ENCODE measurements at regions not wholly inside any gene's neighbourhood (a gene's known extent, or its start where the extent isn't known, plus 50 kb on each side); places are given as distances from the start of the nearest gene placed in this dataset.
"Not testable (repeated sequence)": the region's sequence is repeated elsewhere in the genome, so short reads cannot be mapped to it uniquely, and the experiment has no call there.

GRCh38 chr3:80993241-80993945 lies 768.1 kb downstream of the GBE1 start:
- no peak for DNase-seq

- no peak for DNase-seq
These were observed 777.7 kb downstream of the GBE1 start for GRCh38 chr3:80983753-80984152.

- DNase-seq: no peak
These were observed 783.1 kb downstream of the GBE1 start for GRCh38 chr3:80978216-80978969.

GRCh38 chr3:80970292-80970691 lies 791.2 kb downstream of the GBE1 start:
- no peak for DNase-seq

- no peak for DNase-seq
These were observed 831.9 kb downstream of the GBE1 start for GRCh38 chr3:80929576-80929975.

- no peak for DNase-seq
These were observed 846.6 kb downstream of the GBE1 start for GRCh38 chr3:80914854-80915253.

- DNase-seq: no peak
These were observed 863.2 kb downstream of the GBE1 start for GRCh38 chr3:80898211-80898610.

- not testable (repeated sequence) for DNase-seq
These were observed 864.4 kb downstream of the GBE1 start for GRCh38 chr3:80897005-80897404.

GRCh38 chr3:80890571-80890970 lies 870.9 kb downstream of the GBE1 start:
- DNase-seq: no peak

- no peak for DNase-seq
These were observed 871.9 kb downstream of the GBE1 start for GRCh38 chr3:80889535-80889934.

- DNase-seq: peak in 1 of 58 donors; percentile 6
These were observed 890.9 kb downstream of the GBE1 start for GRCh38 chr3:80870476-80871041.

GRCh38 chr3:80855482-80855881 lies 906.0 kb downstream of the GBE1 start:
- no peak for DNase-seq

- no peak for DNase-seq
These were observed 925.0 kb downstream of the GBE1 start for GRCh38 chr3:80836395-80836794.

- DNase-seq: no peak
These were observed 953.9 kb downstream of the GBE1 start for GRCh38 chr3:80807577-80807976.

GRCh38 chr3:80806673-80807072 lies 954.8 kb downstream of the GBE1 start:
- DNase-seq: no peak

GRCh38 chr3:80788914-80789313 lies 972.5 kb downstream of the GBE1 start:
- no peak for DNase-seq

- DNase-seq: no peak
These were observed 975.6 kb downstream of the GBE1 start for GRCh38 chr3:80785875-80786274.

GRCh38 chr3:80785475-80785874 lies 976.0 kb downstream of the GBE1 start:
- peak in 5 of 58 donors; percentile 0 to 9 (median 1) for DNase-seq

- no peak for DNase-seq
These were observed 990.4 kb downstream of the GBE1 start for GRCh38 chr3:80771085-80771484.

- no peak for DNase-seq
These were observed 991.1 kb downstream of the GBE1 start for GRCh38 chr3:80770106-80771074.

GRCh38 chr3:80769683-80770082 lies 991.8 kb downstream of the GBE1 start:
- DNase-seq: no peak
